Ishikawa (cell line): ENCODE measurements at regions not wholly inside any gene's neighbourhood (a gene's known extent, or its start where the extent isn't known, plus 50 kb on each side); places are given as distances from the start of the nearest gene placed in this dataset.

Experiments
- CEBPB ChIP-seq: IDR thresholded peaks from 2 replicates; pipeline ENCODE4 v1.6.1; 2012
- CREB1 ChIP-seq: IDR thresholded peaks from 2 replicates; pipeline ENCODE4 v1.6.1; 2012; ENCODE audit warnings: low read depth
- EGR1 ChIP-seq: IDR thresholded peaks from 2 replicates; pipeline ENCODE4 v1.6.1; 2012
- EP300 ChIP-seq: IDR thresholded peaks from 2 replicates; pipeline ENCODE4 v1.6.1; 2012; ENCODE audit warnings: borderline replicate concordance
- FOXM1 ChIP-seq: IDR thresholded peaks from 2 replicates; pipeline ENCODE4 v1.6.1; 2012; ENCODE audit warnings: low read depth, borderline replicate concordance
- NFIC ChIP-seq: IDR thresholded peaks from 2 replicates; pipeline ENCODE4 v1.6.1; 2012
- RAD21 ChIP-seq: IDR thresholded peaks from 2 replicates; pipeline ENCODE4 v1.6.1; 2012; ENCODE audit warnings: low read depth
- REST ChIP-seq: IDR thresholded peaks from 2 replicates; pipeline ENCODE4 v1.6.1; 2012; ENCODE audit warnings: low read depth, mild to moderate bottlenecking
- TAF1 ChIP-seq: IDR thresholded peaks from 2 replicates; pipeline ENCODE4 v1.6.1; 2012; ENCODE audit warnings: low read depth, mild to moderate bottlenecking
- TCF12 ChIP-seq: IDR thresholded peaks from 2 replicates; pipeline ENCODE4 v1.6.1; 2012; ENCODE audit warnings: low read depth
- TEAD4 ChIP-seq: IDR thresholded peaks from 2 replicates; pipeline ENCODE4 v1.6.1; 2012
- YY1 ChIP-seq: IDR thresholded peaks from 2 replicates; pipeline ENCODE4 v1.6.1; 2012; ENCODE audit warnings: low read depth
- ZBTB7A ChIP-seq: IDR thresholded peaks from 2 replicates; pipeline ENCODE4 v1.6.1; 2012; ENCODE audit warnings: low read depth
- TF ChIP-seq, protein P1 (sequence below): IDR thresholded peaks from 2 replicates; pipeline ENCODE4 v1.6.1; 2012
- TF ChIP-seq, protein P2 (sequence below): IDR thresholded peaks from 2 replicates; pipeline ENCODE4 v1.6.1; 2012

- TF ChIP-seq TCF12 (no peak), CEBPB (no peak), FOXM1 (no peak), EGR1 (no peak), YY1 (no peak), TAF1 (no peak), RAD21 (no peak), EP300 (no peak)
- TF ChIP-seq, protein P1, sequence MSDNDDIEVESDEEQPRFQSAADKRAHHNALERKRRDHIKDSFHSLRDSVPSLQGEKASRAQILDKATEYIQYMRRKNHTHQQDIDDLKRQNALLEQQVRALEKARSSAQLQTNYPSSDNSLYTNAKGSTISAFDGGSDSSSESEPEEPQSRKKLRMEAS, result no peak
- TF ChIP-seq, protein P2, sequence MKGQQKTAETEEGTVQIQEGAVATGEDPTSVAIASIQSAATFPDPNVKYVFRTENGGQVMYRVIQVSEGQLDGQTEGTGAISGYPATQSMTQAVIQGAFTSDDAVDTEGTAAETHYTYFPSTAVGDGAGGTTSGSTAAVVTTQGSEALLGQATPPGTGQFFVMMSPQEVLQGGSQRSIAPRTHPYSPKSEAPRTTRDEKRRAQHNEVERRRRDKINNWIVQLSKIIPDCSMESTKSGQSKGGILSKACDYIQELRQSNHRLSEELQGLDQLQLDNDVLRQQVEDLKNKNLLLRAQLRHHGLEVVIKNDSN, result no peak
Observed at GRCh38 chr20:61055180-61056010, 196.7 kb upstream of the CDH4 start.

DNA sequence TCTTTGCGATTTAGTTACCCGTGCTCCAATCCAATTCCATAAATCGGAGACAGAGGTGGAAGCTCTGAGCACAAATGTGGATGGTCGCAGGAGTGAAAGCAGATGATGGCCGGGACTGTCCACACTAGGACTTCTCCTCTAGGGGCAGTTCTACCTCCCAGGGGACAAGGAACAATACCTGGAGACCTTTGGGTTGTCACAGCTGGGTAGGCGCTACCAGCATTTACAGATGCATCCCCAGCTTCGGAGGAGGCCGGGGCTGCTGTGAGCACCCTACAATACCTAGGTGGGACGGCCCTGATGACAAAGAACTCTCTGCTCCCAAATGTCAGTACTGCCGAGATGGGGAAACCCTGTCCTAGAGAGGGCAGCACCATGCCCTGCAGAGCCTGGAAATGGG is 195.9 kb upstream of the CDH4 start:
- TF ChIP-seq FOXM1 (no peak), YY1 (no peak), RAD21 (no peak), CEBPB (no peak), TEAD4 (no peak), CREB1 (no peak)

DNA sequence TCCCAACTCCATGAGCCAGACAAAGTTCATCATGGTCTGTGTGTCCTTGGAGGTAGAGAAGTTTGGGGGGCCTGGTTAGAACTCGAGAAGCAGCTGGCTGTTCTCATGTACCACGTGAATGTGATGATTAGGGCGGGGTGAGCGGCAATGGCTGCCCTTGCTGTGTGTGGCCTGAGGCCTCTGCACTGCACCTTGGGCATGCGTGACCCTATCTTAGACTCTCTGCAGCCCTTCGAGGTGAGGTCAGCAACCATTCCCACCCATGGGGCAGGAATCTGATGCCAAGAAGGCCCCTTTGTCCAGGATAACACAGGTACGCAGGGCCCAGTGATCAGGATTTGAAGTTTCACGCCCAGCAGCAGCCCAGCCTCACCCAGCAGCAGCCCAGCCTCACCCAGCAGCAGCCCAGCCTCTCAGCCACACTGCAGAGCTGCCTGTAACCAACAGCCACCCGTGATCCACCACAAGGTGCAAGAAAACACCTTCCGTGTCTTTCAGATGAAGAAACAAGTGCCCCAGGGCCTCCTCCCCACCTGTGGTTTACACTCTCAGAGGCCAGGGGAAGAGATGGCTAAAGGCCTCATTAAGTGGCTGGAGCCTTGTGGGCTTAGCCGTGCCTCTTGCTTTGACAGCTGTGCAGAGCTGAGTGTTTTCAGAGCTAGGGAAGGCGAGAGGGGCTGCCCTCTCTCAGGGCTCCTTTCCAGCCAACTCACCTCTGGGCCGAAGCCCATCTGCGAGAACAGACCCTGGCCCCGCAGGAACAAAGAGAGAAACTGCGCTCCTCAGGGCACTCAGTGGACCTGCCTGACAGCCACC is 195.2 kb upstream of the CDH4 start:
- TF ChIP-seq, protein P1, result no peak
- TF ChIP-seq NFIC (no peak), CREB1 (no peak), TEAD4 (no peak), RAD21 (no peak), YY1 (no peak), CEBPB (no peak), EGR1 (no peak), TAF1 (no peak), FOXM1 (no peak), EP300 (no peak), TCF12 (no peak), ZBTB7A (no peak), REST (no peak)
- TF ChIP-seq, protein P2, result no peak

DNA sequence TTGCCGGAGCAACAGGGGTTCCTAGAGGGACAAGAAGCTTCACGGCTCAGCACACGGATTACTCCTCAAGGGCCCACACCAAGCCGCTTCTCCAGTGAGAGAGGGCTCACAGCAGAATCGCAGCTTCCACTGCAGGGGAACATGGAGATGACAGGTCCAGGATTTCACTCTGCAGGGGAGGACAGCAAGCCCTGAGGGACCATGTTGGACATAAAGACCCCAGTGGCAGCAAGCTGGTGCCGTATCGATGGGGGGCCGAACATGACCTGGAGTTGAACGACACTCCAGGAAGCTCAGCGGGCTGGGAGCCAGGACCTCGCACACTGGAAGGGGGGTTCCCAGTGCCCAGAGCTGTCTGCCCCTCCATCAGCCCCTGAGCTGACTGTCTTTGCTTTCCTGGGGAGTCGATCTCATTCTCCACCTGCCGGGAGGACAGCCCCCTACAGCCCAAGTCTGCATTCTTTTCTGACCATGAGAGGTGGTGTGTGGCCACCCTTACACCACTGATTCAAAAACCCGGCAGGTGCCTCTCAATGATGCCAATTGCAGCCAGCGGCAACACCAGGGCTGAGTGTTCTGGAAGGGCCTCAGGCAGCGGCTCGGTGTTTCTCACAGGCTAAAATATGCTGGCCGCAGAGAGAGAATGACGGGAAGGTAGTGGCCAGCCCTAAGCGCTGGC is 194.5 kb upstream of the CDH4 start:
- TF ChIP-seq, protein P2, result no peak
- TF ChIP-seq NFIC (no peak), RAD21 (no peak), EP300 (no peak), TAF1 (no peak), EGR1 (no peak), FOXM1 (no peak), CREB1 (no peak), TCF12 (no peak), REST (no peak), YY1 (no peak), TEAD4 (no peak), CEBPB (no peak), ZBTB7A (no peak)
- TF ChIP-seq, protein P1, result no peak
